GM18502 (cell line): ENCODE measurements at regions not wholly inside any gene's neighbourhood (a gene's known extent, or its start where the extent isn't known, plus 50 kb on each side); places are given as distances from the start of the nearest gene placed in this dataset.
"Not testable (repeated sequence)": the region's sequence is repeated elsewhere in the genome, so short reads cannot be mapped to it uniquely, and the experiment has no call there.

Source experiments
- ATAC-seq: cut with Tn5 transposase; IDR thresholded peaks from one replicate; pipeline ENCODE4 v1.9.1; 2021; ENCODE audit warnings: mild to moderate bottlenecking; ENCODE audit not compliant: unreplicated experiment, poor library complexity

DNA sequence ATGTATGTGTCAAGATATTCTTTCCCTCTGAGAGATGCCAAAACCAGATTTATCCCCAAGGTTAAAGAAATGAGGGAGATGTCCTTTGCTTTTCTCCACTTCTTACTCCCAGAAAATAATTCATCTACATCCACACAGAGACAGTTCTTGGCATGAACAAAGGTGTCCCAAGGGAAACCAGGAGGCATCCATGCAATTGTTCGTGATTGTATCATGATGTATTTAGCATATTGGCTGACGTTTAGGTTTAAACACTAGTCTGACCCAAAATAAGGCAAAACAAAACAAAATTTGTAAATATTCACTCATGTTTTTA, 223.9 kb downstream of the C7orf25 start:
- ATAC-seq: no peak

DNA sequence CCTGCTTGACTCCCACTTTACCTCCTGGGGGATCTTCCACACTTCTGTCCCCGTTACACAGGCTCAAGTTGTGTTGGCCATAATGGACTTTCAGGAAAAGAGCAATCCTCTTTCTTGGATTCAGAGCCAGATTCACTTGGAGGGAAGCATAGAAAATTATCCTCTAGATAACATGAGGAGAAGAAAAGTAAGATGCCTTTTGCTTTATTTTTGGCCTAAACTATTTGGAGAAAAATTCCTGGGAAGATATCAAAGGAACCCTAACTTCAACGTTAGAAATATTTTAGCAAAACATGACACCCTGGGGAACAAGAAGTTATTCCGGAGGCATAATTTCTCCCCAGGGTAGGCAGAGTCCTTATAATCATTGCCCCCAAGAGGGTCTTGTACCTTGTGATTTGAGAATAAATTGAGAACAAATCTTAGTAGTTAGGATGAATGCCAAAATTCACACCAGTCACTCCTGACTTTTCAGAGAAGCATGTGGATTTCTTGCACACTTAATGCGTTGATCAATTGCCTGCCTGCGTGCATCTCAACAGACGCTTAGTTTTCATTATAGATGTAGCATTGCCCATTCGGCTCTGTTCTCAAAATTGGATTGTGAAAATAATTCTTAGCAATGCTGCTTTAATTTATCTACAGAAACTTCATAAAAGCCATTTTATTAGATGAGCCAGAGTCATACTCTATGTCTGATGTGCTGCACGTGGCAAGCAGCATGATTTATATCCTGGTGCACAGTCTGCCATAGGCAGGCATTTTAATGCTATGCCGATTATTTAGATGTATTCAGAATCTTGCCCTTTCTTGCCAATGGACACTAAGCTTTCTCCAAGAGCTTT, 224.4 kb downstream of the C7orf25 start:
- ATAC-seq: no peak

DNA sequence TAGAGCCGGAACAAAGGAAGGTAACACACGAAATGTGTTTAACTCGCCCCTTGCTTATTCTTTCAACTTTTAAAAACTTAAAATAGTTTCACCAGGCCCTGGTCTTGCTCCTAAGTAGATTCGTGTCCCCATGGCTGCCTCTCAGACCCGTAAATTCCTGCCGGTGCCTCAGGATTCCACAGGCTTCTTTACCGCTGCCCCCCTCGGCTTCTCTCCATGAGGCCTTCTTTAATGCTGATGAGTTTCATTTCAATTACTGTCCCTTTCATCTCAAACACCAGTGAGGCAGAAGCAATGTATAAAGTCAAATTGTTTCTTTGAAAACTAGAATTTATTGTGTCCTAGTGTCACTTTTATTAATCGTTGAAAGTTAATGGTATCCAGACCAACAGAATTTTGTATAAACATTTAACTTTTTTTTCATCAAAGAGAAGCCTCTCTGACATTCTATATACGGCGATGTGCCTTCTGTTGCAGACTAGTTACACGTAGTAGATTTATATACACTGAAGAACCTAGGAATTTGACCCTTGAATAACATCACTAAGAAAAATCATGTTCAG, 225.2 kb downstream of the C7orf25 start:
- ATAC-seq: no peak

DNA sequence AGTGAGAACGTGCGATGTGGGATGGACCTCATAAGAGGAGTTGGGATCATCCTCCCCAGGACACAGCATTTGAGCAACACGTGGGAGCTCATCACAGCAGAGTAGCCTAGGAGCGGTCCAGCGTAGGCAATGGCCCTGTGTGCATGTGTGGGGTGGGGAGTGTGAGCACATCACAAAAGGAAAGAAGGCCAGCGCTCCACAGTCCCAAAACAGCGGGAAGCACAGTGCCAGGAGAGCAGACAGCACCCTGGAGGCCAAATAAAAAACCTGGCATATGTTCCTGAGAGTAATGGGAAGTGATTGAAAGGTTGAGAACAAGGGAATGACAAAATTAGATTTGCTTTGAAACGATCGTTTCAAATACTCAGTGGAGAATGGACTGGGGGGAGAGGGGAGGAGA, 226.0 kb downstream of the C7orf25 start:
- no peak for ATAC-seq

DNA sequence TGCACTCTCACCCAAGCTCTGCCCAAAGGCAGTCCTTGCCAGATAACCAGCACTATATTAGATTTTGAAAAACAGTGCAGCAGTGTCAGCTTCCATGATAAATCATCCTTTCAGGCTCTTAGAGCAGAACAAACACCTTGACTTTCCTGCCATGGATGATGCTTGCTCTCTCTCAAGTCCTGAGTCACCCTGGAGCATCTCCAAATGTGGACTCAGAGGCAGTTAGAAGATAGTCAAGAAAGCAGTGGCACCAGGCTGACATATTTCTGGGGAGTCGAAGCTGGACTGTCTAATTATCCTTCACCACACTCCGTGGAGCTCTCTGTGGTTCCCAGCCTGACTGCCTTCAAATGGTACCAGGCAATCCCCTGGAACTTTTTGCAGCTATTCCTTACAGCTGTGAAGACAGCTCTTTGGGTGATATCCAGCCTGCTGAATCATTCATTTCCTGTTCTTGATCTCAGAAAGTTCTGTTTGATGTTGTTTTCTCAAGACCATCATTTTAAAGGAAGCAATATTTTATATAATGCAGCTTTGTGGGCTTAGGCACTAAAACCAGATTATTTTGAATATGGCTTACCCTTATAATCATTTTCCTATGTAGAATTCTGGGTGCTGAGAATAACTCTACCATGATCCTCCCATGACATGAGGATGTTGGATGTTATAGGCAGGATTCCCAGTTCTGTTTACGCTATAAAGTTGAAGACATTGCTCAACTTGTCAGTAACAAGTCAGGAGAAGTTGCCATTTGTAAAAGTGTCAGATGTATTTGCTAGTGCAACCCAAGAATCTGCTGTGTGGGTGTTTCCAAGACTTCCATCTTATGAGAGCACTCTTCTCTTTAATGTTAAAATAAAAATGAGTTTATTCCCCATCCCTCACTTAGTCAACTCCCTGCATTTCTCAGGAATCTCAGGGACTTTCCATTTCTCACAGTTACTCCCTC, 233.8 kb downstream of the C7orf25 start:
- ATAC-seq: no peak

DNA sequence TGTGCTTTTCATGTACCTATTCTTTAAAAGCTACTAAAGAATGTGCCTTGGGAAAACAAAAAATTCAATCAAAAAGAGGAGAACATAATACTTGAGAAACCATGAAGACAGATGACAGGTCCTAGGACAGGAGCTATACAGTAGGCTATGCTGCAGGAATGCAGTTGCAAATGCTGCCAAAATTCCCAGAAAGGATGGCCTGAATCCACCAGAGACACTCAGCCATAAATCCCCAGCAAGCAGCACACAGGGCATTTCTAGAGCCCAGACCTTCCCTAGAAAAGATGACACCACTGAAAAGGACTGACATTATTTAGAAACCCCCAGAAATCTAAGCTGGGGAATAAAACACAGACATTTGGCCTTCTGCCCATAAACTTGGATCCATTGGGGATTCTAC, 237.3 kb downstream of the C7orf25 start:
- no peak for ATAC-seq

DNA sequence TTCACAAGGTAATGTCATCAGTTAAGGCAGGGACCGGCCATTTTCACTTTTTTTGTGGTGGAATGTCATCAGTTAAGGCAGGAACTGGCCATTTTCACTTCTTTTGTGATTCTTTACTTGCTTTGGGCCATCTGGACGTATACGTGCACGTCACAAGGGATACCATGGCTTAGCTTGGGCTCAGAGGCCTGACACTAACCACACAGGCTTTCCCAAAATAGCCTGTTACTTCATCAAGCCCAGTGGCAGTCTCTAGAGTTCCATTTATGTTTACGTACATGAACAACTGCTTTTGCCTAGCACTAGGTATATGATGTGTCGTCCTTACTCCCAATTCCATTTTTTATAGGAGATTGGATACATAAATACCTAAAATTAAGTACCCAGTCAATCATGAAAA, 237.9 kb downstream of the C7orf25 start:
- no peak for ATAC-seq

DNA sequence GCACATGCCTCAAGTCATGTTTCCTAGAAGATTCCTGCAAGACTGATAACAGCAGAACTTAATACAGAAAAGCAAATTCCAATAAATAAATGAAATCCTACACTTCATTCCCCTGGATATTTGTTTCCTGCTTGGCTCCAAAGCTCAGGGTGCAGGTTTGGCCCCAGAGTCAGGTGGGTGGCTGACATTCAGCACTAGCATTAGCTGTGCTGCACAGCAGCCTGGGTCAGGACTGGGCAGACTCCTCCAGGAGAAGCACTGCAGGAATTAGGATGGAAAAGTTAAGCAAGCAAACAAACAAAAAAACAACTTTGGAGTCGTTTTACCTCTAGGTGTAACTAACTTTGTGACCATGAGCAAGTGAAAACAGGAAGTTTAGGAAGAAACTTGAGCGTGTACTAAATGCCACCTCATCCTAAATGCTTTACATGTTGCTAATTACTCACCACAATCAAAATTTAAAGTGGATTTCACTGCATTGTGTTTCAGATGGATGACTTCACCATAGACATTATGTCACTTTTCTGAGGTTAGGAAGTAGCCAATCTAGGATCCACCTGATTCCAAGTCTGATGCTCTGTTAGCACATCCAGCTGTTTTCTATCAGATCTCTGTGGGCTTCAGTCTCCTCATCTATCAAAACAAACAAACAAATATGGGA, 239.4 kb downstream of the C7orf25 start:
- ATAC-seq: no peak

DNA sequence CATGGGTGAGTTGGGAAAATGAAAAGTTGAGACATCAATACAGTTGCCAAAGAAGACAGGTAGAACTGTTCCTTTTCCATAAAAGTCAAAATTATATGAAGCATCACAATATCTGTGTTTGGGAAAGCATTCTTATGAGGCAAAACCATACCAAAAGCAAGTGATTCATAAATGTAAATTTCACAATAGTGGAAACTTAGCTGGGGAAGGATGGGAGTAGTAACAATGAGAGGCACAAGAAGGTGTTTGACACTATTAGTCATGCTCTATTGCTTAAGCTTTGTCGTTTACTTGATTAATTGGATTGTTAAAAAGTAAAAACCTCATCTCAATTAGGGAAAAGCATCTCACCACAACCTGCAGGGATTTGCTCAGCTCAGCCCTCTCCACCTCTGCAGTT, 240.2 kb downstream of the C7orf25 start:
- no peak for ATAC-seq

DNA sequence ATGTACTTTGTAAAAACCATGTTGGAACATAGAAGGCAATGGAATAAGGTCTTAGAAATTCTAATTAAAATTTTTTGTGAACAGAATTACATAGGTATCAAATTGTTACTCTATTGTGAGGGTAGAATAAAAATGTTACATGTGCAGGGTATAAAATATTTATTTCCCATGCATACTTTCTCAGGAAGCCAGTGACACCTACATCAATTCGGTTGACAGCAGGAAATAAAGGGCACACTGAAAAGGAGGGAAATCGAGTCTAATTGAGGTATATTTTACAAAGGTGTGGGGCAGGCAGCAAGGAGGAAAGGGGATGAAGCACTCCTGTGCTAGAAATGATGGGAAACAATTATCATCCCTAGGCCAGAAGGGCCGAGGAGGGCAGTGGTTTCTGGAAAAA, 244.9 kb downstream of the C7orf25 start:
- ATAC-seq: no peak

DNA sequence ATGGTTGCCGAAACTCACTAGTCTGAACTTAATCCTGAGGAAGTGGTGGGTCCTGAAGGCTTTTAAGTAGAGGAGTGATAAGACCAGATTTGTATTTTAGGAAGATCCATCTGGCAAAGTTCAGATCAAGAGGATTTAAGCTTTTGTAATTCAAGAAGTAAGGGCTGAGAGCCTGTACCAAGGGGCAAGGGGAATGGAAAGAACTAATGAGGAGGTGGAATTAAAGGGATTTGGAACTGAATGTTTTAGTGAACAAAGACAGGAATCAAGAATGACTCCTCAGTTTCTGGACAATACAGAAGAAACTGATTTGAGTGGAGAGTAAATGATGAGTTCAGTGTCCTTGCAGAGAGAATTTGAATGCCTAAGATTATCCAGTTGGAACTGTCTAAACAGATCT, 249.0 kb downstream of the C7orf25 start:
- no peak for ATAC-seq

DNA sequence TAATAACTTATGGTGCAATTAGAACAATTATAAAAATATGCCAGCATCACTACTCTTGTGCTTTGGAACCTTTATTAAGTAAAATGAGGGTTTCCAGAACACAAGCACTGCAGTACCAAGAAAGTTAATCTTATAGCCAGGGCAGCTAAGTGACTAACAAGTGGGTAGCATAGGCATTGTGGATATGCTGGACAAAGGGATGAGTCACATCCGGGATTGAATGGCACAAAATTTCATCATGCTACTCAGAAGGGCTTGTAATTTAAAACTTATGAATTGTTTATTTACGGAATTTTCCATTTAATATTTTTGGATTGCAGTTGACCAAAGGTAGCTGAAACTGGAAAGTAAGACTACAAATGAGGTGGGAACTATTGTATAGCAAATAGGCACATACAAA, 250.6 kb downstream of the C7orf25 start:
- ATAC-seq: no peak

DNA sequence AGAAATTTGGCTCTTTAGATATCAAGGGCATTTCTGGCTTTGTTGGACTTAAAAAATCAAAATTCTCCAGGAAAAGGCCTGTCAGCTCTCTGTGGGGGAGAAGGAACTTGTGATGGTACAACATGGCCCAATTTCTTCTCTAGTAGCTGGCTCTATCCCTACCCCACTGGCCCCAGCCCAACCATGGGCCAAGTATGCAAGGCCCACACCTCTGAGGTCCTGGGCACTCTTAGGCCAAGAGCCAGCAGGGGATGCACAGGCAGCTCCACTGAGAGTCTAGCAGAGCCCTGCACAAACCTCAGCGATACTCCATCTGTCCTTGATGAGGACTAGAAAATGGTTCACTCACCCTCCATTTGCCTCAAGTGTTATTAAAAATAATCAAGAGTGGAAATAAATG, 261.2 kb downstream of the C7orf25 start:
- no peak for ATAC-seq

DNA sequence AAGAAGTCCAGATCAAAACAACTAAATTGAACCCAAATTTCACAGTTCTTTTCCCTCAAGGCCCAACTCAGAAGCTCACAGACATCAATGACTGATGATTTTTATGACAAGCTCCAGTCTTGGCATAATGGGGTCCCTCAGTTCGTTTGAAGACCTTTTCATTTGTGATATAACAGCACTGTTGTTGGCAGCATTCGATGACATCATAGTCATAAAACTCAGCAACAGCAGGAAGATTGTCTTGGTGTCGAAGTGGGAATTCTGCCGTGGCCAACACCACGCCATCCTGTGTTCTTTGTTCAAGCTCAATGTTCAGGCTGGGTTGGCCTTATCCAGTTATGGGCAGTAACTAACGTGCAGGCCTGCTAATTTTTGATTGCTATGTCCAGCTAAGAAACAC, 261.7 kb downstream of the C7orf25 start:
- ATAC-seq: no peak

DNA sequence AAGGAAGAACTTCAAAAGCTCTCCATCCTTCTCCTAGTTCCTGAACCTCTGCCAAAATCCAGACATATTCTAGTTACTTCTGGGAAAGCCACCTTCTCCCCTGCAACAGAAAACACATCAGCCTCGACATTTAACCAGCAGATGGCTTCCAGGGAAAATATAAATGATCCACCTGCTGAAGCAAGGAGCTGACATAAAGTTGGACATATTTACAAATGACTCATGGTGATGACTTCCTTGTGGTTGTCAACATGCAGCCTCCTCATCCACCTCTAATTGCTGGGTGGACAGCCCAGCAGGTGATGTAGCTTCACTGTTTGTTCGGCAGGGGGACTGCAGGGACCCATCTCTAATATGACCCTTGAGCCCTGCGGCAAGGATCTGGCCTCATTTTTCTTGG, 266.0 kb downstream of the C7orf25 start:
- no peak for ATAC-seq

DNA sequence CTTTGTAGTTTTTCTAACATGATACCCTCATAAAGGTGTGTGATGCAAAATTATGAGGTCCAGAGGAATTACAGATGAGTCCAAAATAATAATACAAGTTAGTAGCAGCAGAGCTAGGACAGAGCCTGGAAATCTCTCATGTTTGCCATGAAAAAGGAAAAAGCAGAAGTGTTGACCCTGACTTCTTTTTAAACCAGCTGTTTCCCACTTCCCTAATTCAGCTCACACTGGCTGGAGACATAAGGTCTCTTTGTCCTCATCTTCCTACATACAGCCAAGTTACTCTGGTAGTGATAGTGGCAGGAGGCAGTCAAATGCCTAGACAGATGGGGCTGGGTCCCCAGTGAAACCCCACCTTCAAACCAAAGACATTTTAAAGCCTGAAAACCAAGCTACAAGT, 269.2 kb downstream of the C7orf25 start:
- no peak for ATAC-seq

DNA sequence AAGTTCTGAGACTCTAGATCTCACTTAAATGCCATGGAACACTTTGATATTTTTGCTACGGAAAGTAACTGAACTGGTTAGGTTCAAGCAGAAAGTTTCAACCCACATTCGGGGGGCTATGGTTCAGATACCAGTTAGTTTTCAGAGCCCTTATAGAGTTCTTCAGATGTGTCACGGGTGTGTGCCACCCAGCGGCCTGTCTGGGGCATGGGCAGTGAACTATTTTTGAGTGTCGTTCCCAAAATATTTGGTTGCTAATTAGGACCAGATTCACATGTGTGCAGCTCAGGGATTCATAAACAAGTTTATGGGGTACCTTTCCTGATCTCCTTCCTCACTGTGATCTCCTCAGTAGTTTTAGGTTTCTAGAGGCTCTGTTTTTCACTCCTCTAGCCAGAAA, 271.9 kb downstream of the C7orf25 start:
- ATAC-seq: no peak

DNA sequence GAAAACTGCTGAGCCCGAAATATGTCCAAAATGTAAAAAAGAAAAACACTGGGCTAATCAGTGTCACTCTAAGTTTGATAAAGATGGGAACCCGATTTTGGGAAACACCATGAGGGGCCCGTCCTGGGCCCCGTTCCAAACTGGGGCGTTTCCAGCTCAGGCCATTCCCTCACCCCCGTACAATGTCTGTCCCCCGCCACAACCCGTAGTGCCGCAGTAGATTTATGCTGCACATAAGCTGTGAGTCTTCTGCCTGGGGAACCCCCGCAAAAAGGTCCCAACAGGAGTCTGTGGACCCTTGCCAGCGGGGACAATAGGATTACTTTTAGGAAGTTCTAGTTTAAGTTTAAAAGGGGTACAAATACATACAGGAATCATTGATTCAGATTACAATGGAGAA, 275.5 kb downstream of the C7orf25 start:
- not testable (repeated sequence) for ATAC-seq

DNA sequence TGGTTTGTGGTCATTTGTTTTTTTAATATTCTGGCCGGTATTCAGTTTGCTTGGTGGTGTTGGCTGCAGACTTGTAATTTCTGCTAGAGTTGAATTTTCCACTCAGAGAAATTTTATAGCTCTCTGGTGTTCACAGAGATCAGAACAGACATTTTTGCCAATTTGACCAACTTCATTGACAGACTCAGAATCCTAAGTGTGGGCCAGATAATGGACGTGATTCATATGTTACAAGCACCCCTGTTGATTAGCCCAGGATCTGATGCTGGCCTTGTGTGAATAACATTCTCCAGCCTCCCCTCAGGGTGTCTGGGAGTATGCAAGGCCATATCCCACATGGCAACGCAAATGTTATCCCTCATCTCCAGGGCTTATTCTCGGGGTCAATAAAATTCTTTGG, 283.8 kb downstream of the C7orf25 start:
- no peak for ATAC-seq

DNA sequence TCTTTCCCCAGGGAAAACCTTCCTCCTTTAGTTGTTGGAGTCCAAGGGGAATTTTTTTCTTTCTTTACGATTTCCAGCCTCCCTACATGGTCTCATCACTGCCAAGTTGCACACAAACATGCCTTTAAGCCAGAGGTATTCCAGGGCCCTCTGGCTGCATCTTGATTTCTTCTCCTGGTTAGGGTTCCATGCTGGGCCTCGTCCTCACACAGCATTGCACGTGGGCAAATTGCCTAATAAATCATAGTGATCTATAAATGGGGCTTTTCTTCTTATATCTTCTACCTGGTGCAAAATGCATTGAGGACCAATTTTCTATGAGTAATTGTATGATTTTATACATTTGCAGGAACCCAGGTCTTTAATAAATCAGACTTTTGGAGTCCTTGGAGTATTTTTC, 284.2 kb downstream of the C7orf25 start:
- ATAC-seq: no peak

DNA sequence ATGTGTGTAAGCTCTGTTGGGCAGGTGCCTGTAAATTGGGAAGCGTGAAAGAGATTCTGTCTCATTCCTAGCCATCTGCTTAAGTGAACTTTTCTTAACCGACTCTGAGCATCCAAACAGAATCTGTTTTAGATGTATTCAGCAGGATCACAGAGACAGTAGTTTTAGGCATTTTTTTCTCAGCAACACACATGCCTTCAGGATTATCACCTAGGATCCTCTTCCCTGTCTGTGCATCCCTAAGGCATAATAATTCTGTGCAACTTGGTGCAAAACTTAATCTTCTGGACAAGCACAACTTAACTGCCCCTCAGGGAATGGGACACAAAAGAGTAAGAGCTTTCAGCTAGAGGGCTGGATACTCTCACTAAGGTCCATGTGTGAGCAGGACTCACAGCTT, 284.8 kb downstream of the C7orf25 start:
- ATAC-seq: no peak
